ENCODE measurements at regions not wholly inside any gene's neighbourhood (a gene's known extent, or its start where the extent isn't known, plus 50 kb on each side); places are given as distances from the start of the nearest gene placed in this dataset.

DNA sequence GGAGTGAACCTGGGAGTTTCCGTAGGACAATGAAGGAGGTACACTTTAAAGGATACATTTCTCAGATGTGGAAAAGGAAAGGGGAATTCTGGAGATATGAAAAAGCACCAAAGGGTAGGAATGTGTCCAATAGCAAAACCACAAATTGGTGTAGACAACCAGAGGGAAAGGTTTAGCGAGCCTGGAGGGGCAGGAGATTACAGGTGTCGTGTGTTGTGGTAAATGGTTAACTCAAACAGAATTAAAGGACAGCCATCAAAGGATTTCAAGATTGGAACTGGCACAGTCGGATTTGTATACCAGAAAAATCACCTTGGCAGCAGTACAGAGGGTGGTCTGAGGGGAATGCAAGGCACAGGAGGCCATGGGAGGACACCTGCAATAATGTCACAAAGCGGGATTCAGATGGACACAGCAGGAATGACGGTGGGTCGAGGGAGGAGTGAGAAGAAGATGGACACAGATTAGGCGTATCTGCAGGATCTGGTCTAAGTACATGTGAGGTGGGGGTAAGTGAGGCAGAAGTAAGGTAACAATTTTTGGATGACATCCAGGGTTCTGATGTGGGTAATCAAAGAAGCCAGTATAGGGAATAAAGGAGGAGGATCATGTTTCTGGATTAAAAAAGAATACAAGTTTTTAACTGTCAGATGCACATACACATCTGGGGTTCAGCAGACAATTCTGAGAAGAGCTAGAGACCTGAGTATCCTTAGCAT is 361.6 kb downstream of the KLF12 start:
- no peak for TF ChIP-seq PPARA (CRISPR knock-in tag; IDR thresholded peaks at IDR 0.05; ENCODE audit: borderline replicate concordance)
- TF ChIP-seq ARNTL (CRISPR knock-in tag; IDR thresholded peaks at IDR 0.05; ENCODE audit: borderline replicate concordance, low read depth), result no peak
- TF ChIP-seq ZC3H10 (CRISPR knock-in tag; IDR thresholded peaks at IDR 0.05), result no peak
- TF ChIP-seq TSHZ2 (CRISPR knock-in tag; IDR thresholded peaks at IDR 0.05), result no peak
- no peak for TF ChIP-seq PATZ1 (CRISPR knock-in tag; IDR thresholded peaks at IDR 0.05; ENCODE audit: borderline replicate concordance)
- no peak for TF ChIP-seq TOX (CRISPR knock-in tag; IDR thresholded peaks at IDR 0.05; ENCODE audit: borderline replicate concordance)
- no peak for TF ChIP-seq CSDC2 (CRISPR knock-in tag; IDR thresholded peaks at IDR 0.05)
- no peak for TF ChIP-seq OSR1 (CRISPR knock-in tag; IDR thresholded peaks at IDR 0.05)
- TF ChIP-seq CREB5 (CRISPR knock-in tag; IDR thresholded peaks at IDR 0.05; ENCODE audit: low read depth), result no peak
- no peak for ATAC-seq

- no peak for TF ChIP-seq ZFP30 (CRISPR knock-in tag; IDR thresholded peaks at IDR 0.05)
- no peak for TF ChIP-seq ZNF8 (CRISPR knock-in tag; IDR thresholded peaks at IDR 0.05)
- TF ChIP-seq TCF4 (CRISPR knock-in tag; IDR thresholded peaks at IDR 0.05; ENCODE audit: borderline replicate concordance), result no peak
- TF ChIP-seq ARNTL (CRISPR knock-in tag; IDR thresholded peaks at IDR 0.05; ENCODE audit: borderline replicate concordance, low read depth), result no peak
- TF ChIP-seq PATZ1 (CRISPR knock-in tag; IDR thresholded peaks at IDR 0.05; ENCODE audit: borderline replicate concordance), result no peak
- TF ChIP-seq PPARA (CRISPR knock-in tag; IDR thresholded peaks at IDR 0.05; ENCODE audit: borderline replicate concordance), result no peak
- no peak for TF ChIP-seq SNAI2 (CRISPR knock-in tag; IDR thresholded peaks at IDR 0.05)
- no peak for TF ChIP-seq BACH2 (CRISPR knock-in tag; IDR thresholded peaks at IDR 0.05; ENCODE audit: borderline replicate concordance)
- no peak for TF ChIP-seq TOX (CRISPR knock-in tag; IDR thresholded peaks at IDR 0.05; ENCODE audit: borderline replicate concordance)
- TF ChIP-seq RARB (CRISPR knock-in tag; IDR thresholded peaks at IDR 0.05), result no peak
- no peak for TF ChIP-seq ISL1 (CRISPR knock-in tag; IDR thresholded peaks at IDR 0.05)
- no peak for TF ChIP-seq ZC3H10 (CRISPR knock-in tag; IDR thresholded peaks at IDR 0.05)
- TF ChIP-seq CSRNP3 (CRISPR knock-in tag; IDR thresholded peaks at IDR 0.05), result no peak
- TF ChIP-seq CREB5 (CRISPR knock-in tag; IDR thresholded peaks at IDR 0.05; ENCODE audit: low read depth), result no peak
- TF ChIP-seq ZFP3 (CRISPR knock-in tag; IDR thresholded peaks at IDR 0.05), result no peak
- TF ChIP-seq GLIS3 (CRISPR knock-in tag; IDR thresholded peaks at IDR 0.05), result no peak
- no peak for TF ChIP-seq ESRRG (CRISPR knock-in tag; IDR thresholded peaks at IDR 0.05)
- no peak for TF ChIP-seq CSDC2 (CRISPR knock-in tag; IDR thresholded peaks at IDR 0.05)
- TF ChIP-seq ZNF565 (CRISPR knock-in tag; conservative IDR thresholded peaks at IDR 0.05; ENCODE audit: low read depth), result no peak
- no peak for ATAC-seq
These were observed 366.4 kb downstream of the KLF12 start for GRCh38 chr13:73767747-73768315.
